Neuronal stem cell (in vitro differentiated cells): ENCODE measurements at regions not wholly inside any gene's neighbourhood (a gene's known extent, or its start where the extent isn't known, plus 50 kb on each side); places are given as distances from the start of the nearest gene placed in this dataset.
A peak's percentile ranks its signal among the peaks of the same experiment; 100 is the strongest.

ENCODE experiments used
- DNase-seq: peaks from one replicate; pipeline ENCODE4 v3.0.0-alpha.2; 2013; ENCODE audit warnings: low spot score
- H2AFZ ChIP-seq: one replicate; pipeline ENCODE4 v1.6.1; 2013; ENCODE audit warnings: mild to moderate bottlenecking, low read length, inconsistent platforms
- H2AK5ac ChIP-seq: 2 replicates; pipeline ENCODE4 v1.6.1; 2013; ENCODE audit warnings: low read depth, mild to moderate bottlenecking, inconsistent platforms, low read length, moderate library complexity, mixed read lengths
- H2BK120ac ChIP-seq: 2 replicates; pipeline ENCODE4 v1.6.1; 2013; ENCODE audit warnings: low read depth, mild to moderate bottlenecking, inconsistent platforms, low read length, moderate library complexity, mixed read lengths
- H2BK12ac ChIP-seq: one replicate; pipeline ENCODE4 v1.6.1; 2013; ENCODE audit warnings: low read length, inconsistent platforms
- H2BK15ac ChIP-seq: 2 replicates; pipeline ENCODE4 v1.6.1; 2013; ENCODE audit warnings: mild to moderate bottlenecking, low read length, inconsistent platforms, mixed read lengths
- H2BK5ac ChIP-seq: one replicate; pipeline ENCODE4 v1.6.1; 2013; ENCODE audit warnings: inconsistent platforms, mild to moderate bottlenecking, low read length, moderate library complexity
- H3K14ac ChIP-seq: one replicate; pipeline ENCODE4 v1.6.1; 2013; ENCODE audit warnings: low read length, inconsistent platforms
- H3K18ac ChIP-seq: 2 replicates; pipeline ENCODE4 v1.6.1; 2013; ENCODE audit warnings: low read length, inconsistent platforms
- H3K23ac ChIP-seq: 2 replicates; pipeline ENCODE4 v1.6.1; 2013; ENCODE audit warnings: low read depth, mild to moderate bottlenecking, mixed read lengths, low read length, inconsistent platforms; ENCODE audit not compliant: poor library complexity
- H3K27ac ChIP-seq: replicated peaks from 3 replicates; pipeline ENCODE4 v1.5.1; 2013; ENCODE audit warnings: low read length, inconsistent platforms
- H3K27me3 ChIP-seq, 3 experiments: 2 replicates each; pipeline ENCODE4 v1.6.1; 2013; ENCODE audit warnings: low read length in 3 of 3, mild to moderate bottlenecking in 2 of 3, inconsistent platforms in 1 of 3, low read depth in 1 of 3, mixed read lengths in 1 of 3, moderate library complexity in 1 of 3; ENCODE audit not compliant: control insufficient read depth in 3 of 3, insufficient read depth in 3 of 3
- H3K36me3 ChIP-seq, 2 donors: replicated peaks in 1 of 2; 2 replicates each; pipeline ENCODE4 v1.6.1; 2013; ENCODE audit warnings: low read length in 2 of 2; ENCODE audit not compliant: control insufficient read depth in 2 of 2, insufficient read depth in 2 of 2
- H3K4ac ChIP-seq: 2 replicates; pipeline ENCODE4 v1.6.1; 2013; ENCODE audit warnings: inconsistent platforms, mild to moderate bottlenecking, low read length, moderate library complexity
- H3K4me1 ChIP-seq, 2 donors: 1 replicate in 1 of 2; 2 replicates in 1 of 2; pipeline ENCODE4 v1.6.1; 2013; ENCODE audit warnings: low read length in 2 of 2, low read depth in 1 of 2; ENCODE audit not compliant: control insufficient read depth in 2 of 2, insufficient read depth in 1 of 2
- H3K4me2 ChIP-seq: one replicate; pipeline ENCODE4 v1.6.1; 2013; ENCODE audit warnings: mild to moderate bottlenecking, low read length, inconsistent platforms; ENCODE audit not compliant: insufficient read depth, poor library complexity, severe bottlenecking
- H3K4me3 ChIP-seq, 2 donors: 2 replicates each; pipeline ENCODE4 v1.5.1; 2013; ENCODE audit warnings: low read length in 2 of 2, mild to moderate bottlenecking in 2 of 2, inconsistent platforms in 1 of 2, moderate library complexity in 1 of 2
- H3K79me1 ChIP-seq: one replicate; pipeline ENCODE4 v1.6.1; 2013; ENCODE audit warnings: low read depth, mild to moderate bottlenecking, inconsistent platforms, low read length, moderate library complexity
- H3K9ac ChIP-seq: one replicate; pipeline ENCODE4 v1.6.1; 2013; ENCODE audit warnings: mild to moderate bottlenecking, low read depth, low read length, inconsistent platforms; ENCODE audit not compliant: poor library complexity
- H3K9me3 ChIP-seq, 2 donors: replicated peaks in 1 of 2; 2 replicates each; pipeline versions ENCODE3 to v1.6.1; 2013; ENCODE audit warnings: low read length in 2 of 2, mild to moderate bottlenecking in 2 of 2, inconsistent platforms in 1 of 2, low read depth in 1 of 2, mixed read lengths in 1 of 2, moderate library complexity in 1 of 2; ENCODE audit not compliant: control insufficient read depth in 2 of 2, insufficient read depth in 1 of 2
- H4K8ac ChIP-seq: one replicate; pipeline ENCODE4 v1.6.1; 2013; ENCODE audit warnings: low read depth, mild to moderate bottlenecking, inconsistent platforms, low read length, moderate library complexity
- H4K91ac ChIP-seq: one replicate; pipeline ENCODE4 v1.6.1; 2013; ENCODE audit warnings: low read length, low read depth, mild to moderate bottlenecking, inconsistent platforms; ENCODE audit not compliant: poor library complexity
- WGBS, 2 donors: extraction: QIAGEN DNeasy Blood & Tissue Kit; methylation state at CpG; one replicate each; pipeline ENCODE4 v1.1.7; 2013; ENCODE audit warnings: missing lambda C conversion rate in 2 of 2, mixed read lengths in 1 of 2; ENCODE audit not compliant: insufficient read length in 2 of 2, insufficient replicate concordance in 1 of 2; ENCODE audit errors: extremely low coverage in 2 of 2; 5-methylcytosine and 5-hydroxymethylcytosine counted together

- no CpG with 5 or more reads among the region's 3 CpGs for WGBS, 2 donors
- Histone ChIP-seq H2BK15ac (no peak overlapping the region), H3K36me3 (no peaks in the 10 kb centered on the region), H2BK5ac (no peak overlapping the region), H3K4me3 (no peak overlapping the region), H3K18ac (no peak overlapping the region), H2AK5ac (no peak overlapping the region), H3K4me2 (no peak overlapping the region), H3K4me1 (peaks cover 4 to 6% of the 10 kb centered on the region in 2 donors), H3K27me3 (no peaks in the 10 kb centered on the region), H3K14ac (no peak overlapping the region), H3K9ac (peak overlapping the region; percentile 17), H2BK120ac (no peak overlapping the region), H3K27ac (no peak overlapping the region), H3K23ac (no peak overlapping the region), H3K9me3 (peaks cover 0 to 4% of the 10 kb centered on the region in 2 donors), H2AFZ (no peak overlapping the region), H2BK12ac (no peak overlapping the region), H4K8ac (no peak overlapping the region), H3K79me1 (no peaks in the 10 kb centered on the region), H4K91ac (no peak overlapping the region), H3K4ac (no peak overlapping the region)
- no peak for DNase-seq
Observed at GRCh38 chr10:47164800-47165128, 135.2 kb upstream of the GDF10 start.

GRCh38 chr10:47165168-47165710, 134.8 kb upstream of the GDF10 start:
- H3K36me3 ChIP-seq = no peaks in the 10 kb centered on the region
- no peak overlapping the region for H2AK5ac ChIP-seq
- H3K4me1 ChIP-seq = peaks cover 4 to 6% of the 10 kb centered on the region in 2 donors
- no CpG with 5 or more reads among the region's 7 CpGs for WGBS, 2 donors
- H3K14ac ChIP-seq = no peak overlapping the region
- H3K4me2 ChIP-seq = no peak overlapping the region
- peak overlapping the region; percentile 84 for H2AFZ ChIP-seq
- H3K18ac ChIP-seq = peak overlapping the region; percentile 5
- no peak overlapping the region for H4K8ac ChIP-seq
- no peak overlapping the region for H2BK15ac ChIP-seq
- H2BK12ac ChIP-seq = no peak overlapping the region
- H2BK5ac ChIP-seq = no peak overlapping the region
- peaks cover 0 to 4% of the 10 kb centered on the region in 2 donors for H3K9me3 ChIP-seq
- no peak overlapping the region for H3K23ac ChIP-seq
- H3K27me3 ChIP-seq = no peaks in the 10 kb centered on the region
- no peak overlapping the region for H3K4ac ChIP-seq
- H4K91ac ChIP-seq = no peak overlapping the region
- no peak overlapping the region for H3K4me3 ChIP-seq
- no peak overlapping the region for H3K27ac ChIP-seq
- no peaks in the 10 kb centered on the region for H3K79me1 ChIP-seq
- no peak overlapping the region for H3K9ac ChIP-seq
- no peak overlapping the region for H2BK120ac ChIP-seq
- DNase-seq = no peak

- no peak overlapping the region for H3K4ac ChIP-seq
- H3K27me3 ChIP-seq = no peaks in the 10 kb centered on the region
- H3K9me3 ChIP-seq = peaks cover 0 to 4% of the 10 kb centered on the region in 2 donors
- no peaks in the 10 kb centered on the region for H3K36me3 ChIP-seq
- H3K4me3 ChIP-seq = no peak overlapping the region
- no peak overlapping the region for H3K27ac ChIP-seq
- no peak for DNase-seq
- peak overlapping the region; percentile 89 for H2BK15ac ChIP-seq
- no peak overlapping the region for H3K4me2 ChIP-seq
- no CpG with 5 or more reads among the region's 26 CpGs for WGBS, 2 donors
- H3K79me1 ChIP-seq = no peaks in the 10 kb centered on the region
- no peak overlapping the region for H3K14ac ChIP-seq
- no peak overlapping the region for H4K8ac ChIP-seq
- peaks cover 2 to 6% of the 10 kb centered on the region in 2 donors for H3K4me1 ChIP-seq
- peak overlapping the region; percentile 84 for H2AFZ ChIP-seq
- H2BK120ac ChIP-seq = no peak overlapping the region
- H3K18ac ChIP-seq = peak overlapping the region; percentile 85
- peak overlapping the region; percentile 34 for H2BK12ac ChIP-seq
- no peak overlapping the region for H4K91ac ChIP-seq
- H3K23ac ChIP-seq = peak overlapping the region; percentile 63
- no peak overlapping the region for H3K9ac ChIP-seq
- H2AK5ac ChIP-seq = no peak overlapping the region
- H2BK5ac ChIP-seq = no peak overlapping the region
Observed at GRCh38 chr10:47165711-47166404, 134.1 kb upstream of the GDF10 start.

GRCh38 chr10:47166405-47166777, 133.6 kb upstream of the GDF10 start:
- Histone ChIP-seq H3K36me3 (no peaks in the 10 kb centered on the region), H3K4ac (no peak overlapping the region), H3K27ac (no peak overlapping the region), H2AFZ (peak overlapping the region; percentile 84), H2AK5ac (no peak overlapping the region), H4K8ac (no peak overlapping the region), H2BK12ac (peak overlapping the region; percentile 1), H2BK5ac (no peak overlapping the region), H3K4me1 (peaks cover 2 to 6% of the 10 kb centered on the region in 2 donors), H3K4me2 (no peak overlapping the region), H3K23ac (peak overlapping the region; percentile 63), H3K14ac (no peak overlapping the region), H2BK15ac (peak overlapping the region; percentile 89), H3K9ac (no peak overlapping the region), H3K18ac (peak overlapping the region; percentile 85), H3K4me3 (no peak overlapping the region), H4K91ac (no peak overlapping the region), H3K27me3 (no peaks in the 10 kb centered on the region), H2BK120ac (no peak overlapping the region), H3K9me3 (peaks cover 0 to 4% of the 10 kb centered on the region in 2 donors), H3K79me1 (no peaks in the 10 kb centered on the region)
- DNase-seq = no peak
- no CpG with 5 or more reads among the region's 7 CpGs for WGBS, 2 donors
